Spleen (tissue), 11 donors: ENCODE measurements at regions not wholly inside any gene's neighbourhood (a gene's known extent, or its start where the extent isn't known, plus 50 kb on each side); places are given as distances from the start of the nearest gene placed in this dataset.

ENCODE experiments used
- DNase-seq: peaks from one replicate; pipeline ENCODE4 v3.0.0-alpha.2; 2020
- H3K27ac ChIP-seq, 8 donors: fragments of 200-600 bp; sonication (generic) in 7 of 8; 1 replicate in 4 of 8; 2 replicates in 4 of 8; pipeline versions ENCODE4 v1.5.0 to v1.8.0; 2016 to 2021; ENCODE audit warnings: inconsistent platforms in 4 of 8, mild to moderate bottlenecking in 4 of 8, moderate library complexity in 1 of 8
- H3K27me3 ChIP-seq, 7 donors: fragments of 200-600 bp; sonication (generic) in 6 of 7; replicated peaks in 1 of 7; 1 replicate in 4 of 7; 2 replicates in 3 of 7; pipeline versions ENCODE4 v1.5.0 to v1.8.0; 2016 to 2021; ENCODE audit warnings: inconsistent platforms in 3 of 7, mild to moderate bottlenecking in 1 of 7
- H3K36me3 ChIP-seq, 6 donors: fragments of 200-600 bp; sonication (generic) in 5 of 6; 1 replicate in 4 of 6; 2 replicates in 2 of 6; pipeline versions ENCODE4 v1.5.0 to v1.8.0; 2016 to 2021; ENCODE audit warnings: inconsistent platforms in 2 of 6
- H3K4me1 ChIP-seq, 6 donors: fragments of 200-600 bp; sonication (generic) in 5 of 6; 1 replicate in 3 of 6; 2 replicates in 3 of 6; pipeline versions ENCODE4 v1.5.0 to v1.8.0; 2016 to 2021; ENCODE audit warnings: inconsistent platforms in 3 of 6
- H3K4me3 ChIP-seq, 8 donors: fragments of 200-600 bp; sonication (generic) in 7 of 8; 1 replicate in 4 of 8; 2 replicates in 4 of 8; pipeline versions ENCODE4 v1.5.0 to v1.8.0; 2016 to 2021; ENCODE audit warnings: inconsistent platforms in 4 of 8, mild to moderate bottlenecking in 4 of 8, moderate library complexity in 2 of 8
- H3K9me3 ChIP-seq, 8 donors: fragments of 200-600 bp; sonication (generic) in 7 of 8; 1 replicate in 4 of 8; 2 replicates in 4 of 8; pipeline versions ENCODE4 v1.5.0 to v1.8.0; 2016 to 2021; ENCODE audit warnings: inconsistent platforms in 4 of 8
- CTCF ChIP-seq, 11 experiments: fragments of 200-600 bp in 7 of 11; fragments of 450-650 bp in 4 of 11; sonication (generic) in 4 of 11; IDR thresholded peaks in 8 of 11; conservative IDR thresholded peaks in 3 of 11; 1 replicate in 7 of 11; 2 replicates in 4 of 11; pipeline versions ENCODE4 v1.4.0 to v1.8.0; 2016 to 2021; ENCODE audit warnings: antibody characterized with exemption in 11 of 11, inconsistent platforms in 4 of 11, mild to moderate bottlenecking in 1 of 11
- POLR2A ChIP-seq, 3 donors: fragments of 450-650 bp; IDR thresholded peaks; one replicate each; pipeline ENCODE4 v1.5.1; 2017; ENCODE audit warnings: antibody characterized with exemption in 3 of 3, mild to moderate bottlenecking in 1 of 3
- POLR2AphosphoS5 ChIP-seq, 3 donors: sonication (generic); formaldehyde crosslinking; IDR thresholded peaks; one replicate each; pipeline ENCODE4 v1.5.1; 2017; ENCODE audit warnings: antibody characterized with exemption in 3 of 3
- WGBS, 5 donors: extraction: QIAGEN DNeasy Blood & Tissue Kit in 3 of 5; methylation state at CpG; one replicate each; pipeline versions ENCODE4 v1.1.5 to v1.1.7; 2013 to 2018; 5-methylcytosine and 5-hydroxymethylcytosine counted together
- intact Hi-C: fragments of 100-400 bp; cut with DNase I; formaldehyde crosslinking; loops from one replicate; pipeline ENCODE4 v1.15.0; 2023; ENCODE audit warnings: low total_unique reads
- donor health status: healthy with polysubstance abuse.
- donor health status: DM: no; HTN: no; CAD: no; lungs with moderate emphysema.
- donor health status: DM: no; HTN: no; CAD: no.
- donor health status: Bipolar disorder and iron deficiency.
- donor health status: healthy.
- donor health status: DM: no; HTN: no; CAD: no.
- donor health status: DM: yes; HTN: yes; CAD: no.

DNA sequence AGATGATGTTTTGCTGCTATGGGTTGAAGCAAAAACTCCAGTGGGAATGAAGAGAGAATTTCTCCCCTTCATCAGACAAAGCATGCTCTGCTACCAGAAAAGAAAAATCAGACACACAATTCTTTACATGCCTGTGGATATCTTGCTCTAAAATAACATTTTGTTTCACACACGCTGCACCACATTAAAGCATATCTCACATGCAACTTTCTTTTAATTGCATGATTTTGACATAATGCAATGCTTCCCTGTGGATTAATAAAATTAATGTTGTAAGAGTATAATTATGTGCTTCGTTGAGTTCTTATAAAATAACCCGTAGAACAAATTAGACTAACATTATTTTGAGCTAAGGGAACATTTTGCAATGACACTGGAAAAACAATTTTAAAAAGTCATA is 2230.7 kb downstream of the PCDH7 start:
- intact Hi-C loops = no loop called here
- no peak for DNase-seq
- H3K27me3 ChIP-seq = no peaks in the 10 kb centered on the region
- H3K4me1 ChIP-seq = no peaks in the 10 kb centered on the region
- WGBS, 5 donors = 84 to 92% (median 87%) methylated on average over 3 of the region's 3 CpGs
- no peak overlapping the region for H3K4me3 ChIP-seq
- peaks cover 0 to 15% (median 5%) of the 10 kb centered on the region in 8 donors for H3K9me3 ChIP-seq
- no peak overlapping the region for H3K27ac ChIP-seq
- H3K36me3 ChIP-seq = no peaks in the 10 kb centered on the region
- no peak for TF ChIP-seq CTCF (IDR thresholded peaks at IDR 0.05 in 8 of 11, conservative IDR thresholded peaks at IDR 0.05 in 3 of 11)
- no peak for TF ChIP-seq POLR2AphosphoS5 (IDR thresholded peaks at IDR 0.05)
- TF ChIP-seq POLR2A (IDR thresholded peaks at IDR 0.05) = no peak

DNA sequence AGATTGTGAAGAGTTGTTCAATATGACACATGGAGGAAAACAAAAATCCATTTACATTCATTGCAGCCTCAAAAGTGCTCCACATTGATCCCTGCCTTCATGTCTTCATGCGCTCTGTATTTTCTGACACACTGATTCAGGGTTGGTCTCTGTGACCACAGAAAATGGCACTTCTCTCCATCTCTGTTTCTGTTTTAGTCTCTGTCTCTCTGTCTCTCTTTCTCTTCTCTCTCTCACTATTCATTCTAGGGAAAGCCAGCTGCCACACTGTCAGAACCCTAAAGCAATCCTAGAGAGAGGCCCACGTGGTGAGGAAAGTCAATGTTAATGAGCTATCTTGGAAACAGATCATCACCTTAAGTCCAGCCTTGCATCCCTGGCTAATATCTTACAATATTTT is 2238.4 kb downstream of the PCDH7 start:
- no peak for TF ChIP-seq POLR2A (IDR thresholded peaks at IDR 0.05)
- no peak for TF ChIP-seq POLR2AphosphoS5 (IDR thresholded peaks at IDR 0.05)
- no peak for TF ChIP-seq CTCF (IDR thresholded peaks at IDR 0.05 in 8 of 11, conservative IDR thresholded peaks at IDR 0.05 in 3 of 11)
- 56 to 77% (median 68%) methylated on average over 2 of the region's 2 CpGs for WGBS, 5 donors
- Histone ChIP-seq H3K27me3 (no peaks in the 10 kb centered on the region), H3K36me3 (no peaks in the 10 kb centered on the region), H3K4me3 (no peak overlapping the region), H3K4me1 (no peaks in the 10 kb centered on the region), H3K9me3 (no peaks in the 10 kb centered on the region), H3K27ac (no peak overlapping the region)
- DNase-seq = no peak
- intact Hi-C loops = no loop called here

DNA sequence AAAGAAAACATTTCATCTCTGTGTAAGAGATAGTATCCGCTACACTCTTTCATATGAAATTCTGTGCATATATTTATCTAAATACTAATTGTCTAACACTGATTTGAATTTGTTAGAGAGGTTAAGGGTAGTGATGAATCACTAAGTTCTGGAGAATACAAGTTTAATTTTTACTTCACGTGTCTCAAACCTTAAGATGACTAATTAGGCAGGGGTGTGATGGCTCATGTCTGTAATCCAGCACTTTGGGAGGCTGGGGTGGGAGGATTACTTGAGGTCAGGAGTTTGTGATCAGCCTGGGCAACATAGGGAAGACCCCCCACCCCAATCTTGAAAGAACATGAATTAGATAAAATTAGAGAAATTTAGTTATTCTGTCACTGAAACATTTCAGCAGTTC is 2241.9 kb downstream of the PCDH7 start:
- intact Hi-C loops = no loop called here
- 79 to 88% (median 87%) methylated on average over 2 of the region's 2 CpGs for WGBS, 5 donors
- H3K27me3 ChIP-seq = no peaks in the 10 kb centered on the region
- H3K36me3 ChIP-seq = no peaks in the 10 kb centered on the region
- no peaks in the 10 kb centered on the region for H3K4me1 ChIP-seq
- TF ChIP-seq CTCF (IDR thresholded peaks at IDR 0.05 in 8 of 11, conservative IDR thresholded peaks at IDR 0.05 in 3 of 11) (no peak), POLR2A (IDR thresholded peaks at IDR 0.05) (no peak), POLR2AphosphoS5 (IDR thresholded peaks at IDR 0.05) (no peak)
- no peak overlapping the region for H3K4me3 ChIP-seq
- H3K9me3 ChIP-seq = no peaks in the 10 kb centered on the region
- no peak overlapping the region for H3K27ac ChIP-seq
- DNase-seq = no peak

GRCh38 chr4:32985256-32985655 is 2265.1 kb downstream of the PCDH7 start:
- H3K4me1 ChIP-seq = no peaks in the 10 kb centered on the region
- DNase-seq = no peak
- H3K27ac ChIP-seq = no peak overlapping the region
- no peaks in the 10 kb centered on the region for H3K36me3 ChIP-seq
- H3K4me3 ChIP-seq = no peak overlapping the region
- peaks cover 0 to 10% (median under 1%) of the 10 kb centered on the region in 8 donors for H3K9me3 ChIP-seq
- no peaks in the 10 kb centered on the region for H3K27me3 ChIP-seq
- intact Hi-C loops = no loop called here
- TF ChIP-seq CTCF (IDR thresholded peaks at IDR 0.05 in 8 of 11, conservative IDR thresholded peaks at IDR 0.05 in 3 of 11) (no peak), POLR2A (IDR thresholded peaks at IDR 0.05) (no peak), POLR2AphosphoS5 (IDR thresholded peaks at IDR 0.05) (no peak)
